ENCODE measurements at regions not wholly inside any gene's neighbourhood (a gene's known extent, or its start where the extent isn't known, plus 50 kb on each side); places are given as distances from the start of the nearest gene placed in this dataset.

DNA sequence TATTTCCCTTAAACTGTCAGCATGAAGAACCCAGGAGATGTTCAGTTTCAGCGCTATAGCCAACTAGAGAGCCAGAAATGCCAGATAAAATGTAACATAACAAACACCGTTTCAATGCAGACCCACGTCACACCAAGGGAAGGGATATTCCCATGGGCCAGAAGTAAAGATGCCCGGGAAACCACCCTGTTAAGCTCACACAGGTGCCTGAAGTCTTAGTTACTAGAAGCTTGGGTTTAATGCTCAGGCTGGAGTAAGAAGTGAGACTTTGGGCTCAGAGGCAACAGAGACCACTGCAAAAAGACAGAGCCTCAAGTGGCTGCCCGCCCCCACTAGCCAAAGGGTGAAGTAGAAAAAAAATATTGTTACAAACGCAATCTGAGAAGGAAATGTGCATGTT is 52.3 kb downstream of the SYNE3 start:
- no peak for TF ChIP-seq POLR2A (IDR thresholded peaks at IDR 0.05)
- TF ChIP-seq, protein P1, sequence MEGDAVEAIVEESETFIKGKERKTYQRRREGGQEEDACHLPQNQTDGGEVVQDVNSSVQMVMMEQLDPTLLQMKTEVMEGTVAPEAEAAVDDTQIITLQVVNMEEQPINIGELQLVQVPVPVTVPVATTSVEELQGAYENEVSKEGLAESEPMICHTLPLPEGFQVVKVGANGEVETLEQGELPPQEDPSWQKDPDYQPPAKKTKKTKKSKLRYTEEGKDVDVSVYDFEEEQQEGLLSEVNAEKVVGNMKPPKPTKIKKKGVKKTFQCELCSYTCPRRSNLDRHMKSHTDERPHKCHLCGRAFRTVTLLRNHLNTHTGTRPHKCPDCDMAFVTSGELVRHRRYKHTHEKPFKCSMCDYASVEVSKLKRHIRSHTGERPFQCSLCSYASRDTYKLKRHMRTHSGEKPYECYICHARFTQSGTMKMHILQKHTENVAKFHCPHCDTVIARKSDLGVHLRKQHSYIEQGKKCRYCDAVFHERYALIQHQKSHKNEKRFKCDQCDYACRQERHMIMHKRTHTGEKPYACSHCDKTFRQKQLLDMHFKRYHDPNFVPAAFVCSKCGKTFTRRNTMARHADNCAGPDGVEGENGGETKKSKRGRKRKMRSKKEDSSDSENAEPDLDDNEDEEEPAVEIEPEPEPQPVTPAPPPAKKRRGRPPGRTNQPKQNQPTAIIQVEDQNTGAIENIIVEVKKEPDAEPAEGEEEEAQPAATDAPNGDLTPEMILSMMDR (IDR thresholded peaks at IDR 0.05) = no peak
